HG03060 (cell line): ENCODE measurements at regions not wholly inside any gene's neighbourhood (a gene's known extent, or its start where the extent isn't known, plus 50 kb on each side); places are given as distances from the start of the nearest gene placed in this dataset.
"Not testable (repeated sequence)": the region's sequence is repeated elsewhere in the genome, so short reads cannot be mapped to it uniquely, and the experiment has no call there.

Experiments used
- ATAC-seq: cut with Tn5 transposase; IDR thresholded peaks from one replicate; pipeline ENCODE4 v1.9.1; 2021; ENCODE audit warnings: low read depth, moderate number of reproducible peaks; ENCODE audit not compliant: unreplicated experiment

DNA sequence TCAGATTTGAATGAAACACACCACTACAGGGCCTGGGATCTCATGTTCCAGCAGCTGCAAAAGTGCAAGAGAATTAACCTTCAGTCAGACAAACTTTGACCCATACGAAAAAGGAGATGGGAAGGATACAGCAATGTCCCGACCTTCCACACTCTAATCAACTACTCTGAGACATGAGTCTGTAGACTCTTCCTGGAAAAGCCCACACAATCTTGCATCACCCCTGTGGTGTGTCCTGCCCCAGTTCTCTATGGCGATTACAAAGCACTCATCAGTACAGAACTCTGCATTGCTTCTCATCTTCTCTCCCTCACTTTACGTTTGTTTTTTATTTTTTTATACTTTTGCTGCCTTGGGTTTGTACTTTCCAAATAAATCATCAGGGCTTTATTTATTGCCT, 241.0 kb upstream of the KIF2A start:
- no peak for ATAC-seq

DNA sequence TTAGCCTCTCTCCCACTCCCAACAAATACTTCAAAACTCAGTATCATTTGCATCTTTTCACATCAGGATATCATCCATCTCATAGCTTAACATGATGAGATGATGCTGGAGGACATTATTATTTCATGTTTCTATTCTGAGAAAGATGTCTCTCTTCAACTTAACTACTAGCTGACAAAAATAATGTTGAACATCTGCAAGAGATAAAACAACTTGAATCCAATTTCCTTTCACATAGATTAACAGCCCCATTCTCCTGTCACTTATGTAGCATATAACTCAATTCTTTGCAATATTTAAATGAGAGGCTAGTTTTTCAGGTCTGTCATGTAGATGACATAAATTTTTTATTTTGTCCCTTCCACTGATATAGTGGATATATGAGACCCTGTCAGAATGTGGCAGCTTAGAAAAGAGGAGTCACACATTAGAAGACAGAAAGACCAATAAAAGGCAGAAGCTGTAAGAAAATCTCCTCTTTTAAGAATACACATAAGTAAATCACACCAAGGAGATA, 239.2 kb upstream of the KIF2A start:
- ATAC-seq = no peak

DNA sequence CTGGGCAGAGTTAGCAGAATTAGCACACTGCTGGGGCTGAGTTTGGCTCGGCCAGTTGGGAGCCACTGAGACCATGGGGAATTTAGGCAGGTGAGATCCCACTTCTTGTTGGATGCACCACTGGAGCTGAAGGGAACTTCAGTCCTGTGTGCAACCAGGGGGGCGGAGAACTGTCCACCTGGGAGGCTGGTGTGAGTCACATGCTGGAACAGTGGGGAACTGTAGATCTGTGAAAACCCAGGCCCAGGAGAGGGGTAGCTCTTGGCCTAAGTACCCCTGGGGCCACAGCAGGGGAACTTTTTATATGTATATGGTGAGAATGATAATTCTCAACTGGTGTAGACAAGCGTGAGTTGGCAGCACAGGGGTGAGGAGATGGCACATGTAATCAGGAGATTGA, 237.5 kb upstream of the KIF2A start:
- ATAC-seq = no peak

DNA sequence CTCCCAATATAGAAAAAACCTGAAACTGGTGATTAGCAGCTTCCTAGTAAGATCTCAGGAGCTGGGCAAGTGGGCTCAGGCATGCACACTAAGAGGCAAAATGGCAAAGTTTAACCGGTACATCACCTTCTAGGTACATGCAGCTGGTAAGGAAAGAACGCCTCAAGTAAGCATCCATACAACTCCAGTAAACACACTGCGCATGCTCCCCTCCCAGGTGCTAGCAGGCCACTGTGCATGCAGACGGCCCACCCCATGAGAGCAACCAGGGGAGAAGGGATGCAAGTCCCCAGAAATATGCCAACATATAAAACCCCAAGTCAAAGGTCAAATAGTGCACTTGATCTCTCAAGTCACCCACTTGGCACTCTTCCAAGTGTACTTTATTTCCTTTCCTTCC, 228.6 kb upstream of the KIF2A start:
- no peak for ATAC-seq

DNA sequence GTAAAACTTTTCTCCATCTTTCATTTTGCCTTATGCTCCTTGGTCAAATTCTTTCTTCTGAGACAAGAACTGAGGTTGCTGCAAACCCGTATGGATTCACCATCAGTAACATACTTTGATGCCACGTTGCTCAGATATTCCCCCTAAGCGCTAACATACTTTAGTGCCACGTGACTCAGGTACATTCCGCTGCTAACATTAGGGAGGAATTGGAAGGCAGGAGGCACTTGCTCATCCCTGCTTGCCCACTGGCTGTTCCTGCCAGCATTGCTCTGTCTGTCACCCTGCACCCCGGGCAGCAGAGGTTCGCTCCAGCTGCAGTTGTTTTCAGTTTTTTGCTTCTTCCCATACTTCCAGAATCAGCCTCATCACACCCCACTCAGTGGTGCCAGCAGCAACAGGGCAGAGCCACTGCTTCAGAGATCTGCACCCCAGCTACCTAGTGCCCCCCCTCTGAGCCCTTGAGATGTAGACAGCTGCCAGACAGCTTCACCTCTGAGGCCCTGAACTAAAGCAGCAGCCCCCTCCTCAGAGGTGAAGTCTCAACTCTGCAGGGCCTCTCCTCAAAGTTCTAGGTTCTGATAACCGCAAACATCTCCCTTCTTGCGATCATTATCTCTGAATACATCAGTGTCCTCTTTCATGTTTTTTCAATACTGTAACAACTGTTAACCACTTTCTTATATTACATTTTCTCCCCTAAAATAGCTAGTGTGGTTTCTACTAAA, 228.0 kb upstream of the KIF2A start:
- no peak for ATAC-seq

DNA sequence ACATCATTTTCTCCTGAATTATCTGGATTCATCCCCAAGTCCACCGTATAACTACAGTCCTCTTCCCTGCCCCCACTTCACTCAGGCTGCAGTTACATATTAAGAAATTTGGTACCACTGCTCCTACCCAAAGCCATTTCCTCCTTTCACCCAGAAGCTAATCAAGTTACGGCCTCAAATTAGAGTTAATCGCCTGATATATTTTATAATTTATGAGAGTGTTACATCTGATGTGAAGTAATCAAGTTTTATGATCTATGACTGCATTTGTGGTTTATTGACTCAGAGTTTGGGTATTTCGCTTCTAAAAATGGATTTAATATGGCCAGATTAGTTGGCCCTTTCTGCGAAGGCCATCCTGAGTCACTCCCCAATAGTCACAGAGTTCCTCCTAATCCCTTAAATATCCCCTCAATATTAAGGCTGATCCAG, 223.6 kb upstream of the KIF2A start:
- ATAC-seq = no peak

DNA sequence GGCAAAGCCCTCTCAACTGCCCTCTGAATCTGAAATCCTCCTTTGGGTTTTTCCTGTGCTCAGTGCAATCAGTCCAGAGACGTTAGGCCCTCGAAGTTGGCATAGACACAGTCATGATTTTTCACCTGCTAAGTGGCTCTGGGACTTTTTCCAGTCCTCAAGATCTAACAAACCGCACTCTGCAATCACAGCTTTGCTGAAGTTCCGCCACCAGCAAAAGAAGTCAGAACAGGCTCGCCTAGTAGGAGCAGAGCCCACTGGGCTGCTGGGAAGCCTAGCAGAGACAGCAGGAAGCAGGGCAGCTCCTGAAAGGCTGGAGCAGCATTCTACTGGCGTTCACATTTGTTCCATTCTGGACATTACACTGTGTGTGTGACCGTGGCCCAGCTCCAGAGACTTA, 222.8 kb upstream of the KIF2A start:
- no peak for ATAC-seq

DNA sequence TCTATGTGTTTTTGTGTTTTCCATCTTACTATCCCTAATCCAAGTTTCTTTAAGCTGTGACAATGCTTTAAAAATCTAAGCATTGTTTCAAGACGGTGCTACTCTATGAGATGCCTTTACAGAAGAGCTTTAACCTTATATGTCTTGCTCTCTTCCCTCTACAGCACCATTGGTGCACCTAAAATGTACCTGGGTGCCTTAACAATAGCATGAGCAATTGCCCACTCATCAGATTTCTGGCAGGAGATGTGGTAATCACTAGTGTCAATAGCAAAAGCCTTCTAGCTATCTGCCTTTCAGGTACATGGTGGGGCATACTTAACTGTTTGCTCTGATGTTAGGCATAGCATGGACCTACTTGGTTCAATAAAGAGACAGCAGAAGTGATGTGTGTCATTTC, 222.3 kb upstream of the KIF2A start:
- ATAC-seq = no peak

DNA sequence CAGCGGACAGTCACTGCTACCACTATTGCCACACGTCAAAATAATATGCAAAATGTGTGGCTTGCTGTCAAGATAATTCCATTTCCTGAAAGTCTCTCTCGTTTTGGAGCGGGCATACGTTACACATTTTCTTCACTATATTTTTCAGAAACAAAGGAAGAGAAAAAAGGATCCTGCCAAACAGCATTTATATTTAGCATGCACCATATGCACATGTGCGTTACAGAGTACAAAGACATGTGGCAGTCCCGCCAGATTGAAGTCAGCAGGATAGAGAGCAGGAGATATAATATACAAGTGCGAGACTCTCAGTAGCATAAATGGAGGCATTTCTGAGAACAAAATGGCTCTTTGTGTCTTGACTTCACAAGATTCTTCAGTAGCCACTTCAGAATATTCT, 221.6 kb upstream of the KIF2A start:
- ATAC-seq = no peak

DNA sequence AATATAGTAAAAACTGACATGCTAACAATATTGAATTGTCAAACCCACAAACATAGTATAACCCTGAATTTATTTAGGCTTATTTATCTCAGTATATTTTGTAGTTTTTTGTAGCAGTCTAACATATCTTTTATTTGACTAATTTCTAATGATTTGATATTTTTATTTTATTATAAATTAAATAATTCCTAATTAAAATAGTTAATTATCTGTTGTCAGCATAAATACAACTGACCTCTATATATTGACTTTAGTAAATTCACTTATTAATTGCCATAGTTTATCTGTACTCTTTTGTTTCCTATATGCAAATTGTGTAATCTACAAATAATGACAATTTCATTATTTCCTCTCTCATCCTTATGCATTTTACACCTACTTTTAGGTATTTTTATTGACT, 215.1 kb upstream of the KIF2A start:
- no peak for ATAC-seq

DNA sequence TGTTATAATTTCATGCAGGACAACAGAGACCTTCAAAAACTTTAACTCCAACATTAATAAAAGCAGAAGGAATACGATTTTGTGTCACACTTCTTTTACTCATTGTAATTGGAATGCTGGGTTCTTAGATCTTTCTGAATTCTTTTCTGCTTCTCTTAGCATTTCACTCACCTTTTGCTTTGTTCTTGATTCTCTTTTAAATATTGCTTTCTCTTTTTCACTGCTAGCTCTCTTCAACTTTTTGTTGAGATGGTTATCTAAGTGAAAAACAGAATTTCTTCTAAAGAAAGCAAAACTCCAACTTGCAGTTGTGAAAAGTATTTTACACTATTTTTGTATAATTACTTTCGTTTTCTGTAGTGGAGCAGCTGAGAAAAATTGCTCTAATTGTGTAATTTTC, 212.6 kb upstream of the KIF2A start:
- ATAC-seq = no peak

DNA sequence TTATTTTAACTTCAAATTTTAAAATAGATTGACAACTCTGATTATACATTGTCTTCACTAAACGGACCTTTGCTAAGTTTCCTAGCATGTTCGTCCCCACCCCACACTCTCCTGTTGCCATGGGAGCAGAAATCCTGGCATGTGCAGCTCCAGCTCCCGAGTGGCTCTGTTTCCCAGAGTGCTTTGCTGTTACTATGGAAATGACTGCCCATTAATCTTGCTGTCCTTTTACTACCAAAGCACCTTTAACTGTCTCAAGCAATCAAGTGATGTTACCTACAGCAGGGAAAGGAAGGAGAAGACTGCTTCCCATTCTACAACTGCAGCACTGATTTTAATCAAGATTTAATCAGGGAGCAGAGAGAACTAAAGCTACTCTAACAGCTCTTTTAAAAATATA, 212.0 kb upstream of the KIF2A start:
- ATAC-seq = no peak

DNA sequence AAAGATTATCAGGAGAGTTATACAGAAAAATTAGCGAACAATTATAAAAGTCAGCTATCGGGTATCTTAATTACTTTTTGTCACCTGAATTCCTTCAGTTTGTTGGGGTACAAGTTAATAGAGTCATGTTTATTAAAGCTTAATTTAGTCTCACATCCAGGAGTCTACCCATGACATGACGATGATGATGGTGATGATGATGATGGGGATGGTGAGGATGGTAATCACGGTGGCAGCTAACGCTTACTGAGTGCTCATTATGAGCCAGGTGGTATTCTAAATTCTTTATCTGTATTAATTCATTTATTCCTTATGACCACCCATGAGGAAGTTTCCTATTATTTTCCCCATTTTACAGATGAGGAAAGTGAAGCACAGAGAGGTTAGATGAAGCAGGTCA, 208.6 kb upstream of the KIF2A start:
- no peak for ATAC-seq

DNA sequence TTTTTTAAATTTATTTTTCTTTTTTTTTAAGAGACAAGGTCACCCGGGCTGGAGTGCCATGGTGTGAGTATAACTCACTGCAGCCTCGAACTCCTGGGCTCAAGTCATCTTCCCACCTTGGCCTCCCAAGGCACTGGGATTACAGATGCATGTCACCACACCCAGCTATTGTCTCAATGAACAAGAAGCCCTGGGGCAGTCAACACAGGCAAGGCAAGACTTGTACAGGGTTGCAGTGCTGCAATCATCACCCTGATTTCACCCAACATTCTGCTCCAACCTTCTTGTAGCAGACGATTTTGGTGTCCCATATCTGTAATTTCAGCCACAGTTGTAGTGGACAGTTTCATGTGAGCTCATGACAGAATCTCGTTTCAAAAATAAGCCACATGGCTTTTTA, 205.8 kb upstream of the KIF2A start:
- no peak for ATAC-seq

DNA sequence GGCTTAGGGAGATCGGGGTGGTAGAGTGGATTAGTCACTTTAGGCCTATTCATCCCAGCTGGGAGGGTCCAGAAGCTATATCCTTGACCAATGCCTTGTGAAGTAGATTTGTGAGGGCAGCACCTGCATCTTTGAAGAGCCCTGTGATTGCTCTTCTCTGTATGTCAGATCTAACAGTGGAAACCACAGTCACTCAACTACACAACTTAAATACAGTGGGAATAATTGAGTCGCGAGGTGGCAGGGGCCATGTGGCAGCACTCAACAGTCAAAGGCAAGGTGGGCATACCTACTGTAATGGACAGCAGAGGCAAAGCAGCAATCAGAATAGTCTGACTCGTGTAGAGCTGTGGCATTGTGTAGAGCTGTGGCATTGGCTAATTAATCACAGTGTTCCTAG, 202.1 kb upstream of the KIF2A start:
- not testable (repeated sequence) for ATAC-seq

DNA sequence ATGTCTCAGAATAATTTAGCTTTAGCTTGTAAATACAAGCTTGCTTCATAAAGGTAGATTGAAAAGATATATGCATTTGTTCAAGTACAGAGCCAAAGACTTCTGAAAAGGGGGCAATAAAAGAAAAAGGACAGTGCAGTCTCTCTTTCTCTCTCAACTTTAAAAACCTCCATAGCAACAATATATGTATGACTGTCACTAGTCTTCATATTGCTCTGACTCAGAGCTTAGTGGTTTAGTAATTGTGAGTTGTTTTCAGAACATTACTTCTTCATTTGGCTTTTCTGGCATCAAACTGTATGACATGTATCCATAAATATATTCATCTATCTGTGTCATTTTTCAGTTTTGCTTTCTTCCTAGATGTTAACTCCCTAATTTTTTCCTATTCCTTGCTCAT, 194.6 kb upstream of the KIF2A start:
- ATAC-seq = no peak

DNA sequence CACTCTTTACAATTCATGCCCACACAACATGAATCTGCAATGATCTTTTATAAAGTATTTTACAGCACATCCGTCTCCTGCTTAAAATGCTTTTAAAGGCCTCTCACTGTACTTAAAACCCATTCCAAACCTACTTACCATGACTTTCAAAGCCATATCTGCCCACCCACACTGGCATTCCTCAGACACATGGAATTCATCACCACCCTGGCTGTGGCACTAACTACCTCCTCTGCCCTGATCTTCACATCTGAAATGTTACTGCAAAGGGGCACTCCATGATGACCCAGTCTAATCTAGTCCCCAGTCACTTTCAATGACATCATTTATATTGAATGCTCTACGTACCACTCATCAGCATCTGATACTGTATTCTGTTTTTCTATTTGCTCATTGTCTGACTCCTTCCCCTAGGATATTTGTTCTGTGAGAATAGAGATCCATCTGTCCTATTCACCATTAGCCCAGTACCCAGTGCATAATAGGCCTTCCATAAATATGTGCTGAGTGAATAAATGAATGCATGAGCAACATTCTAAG, 193.2 kb upstream of the KIF2A start:
- no peak for ATAC-seq

DNA sequence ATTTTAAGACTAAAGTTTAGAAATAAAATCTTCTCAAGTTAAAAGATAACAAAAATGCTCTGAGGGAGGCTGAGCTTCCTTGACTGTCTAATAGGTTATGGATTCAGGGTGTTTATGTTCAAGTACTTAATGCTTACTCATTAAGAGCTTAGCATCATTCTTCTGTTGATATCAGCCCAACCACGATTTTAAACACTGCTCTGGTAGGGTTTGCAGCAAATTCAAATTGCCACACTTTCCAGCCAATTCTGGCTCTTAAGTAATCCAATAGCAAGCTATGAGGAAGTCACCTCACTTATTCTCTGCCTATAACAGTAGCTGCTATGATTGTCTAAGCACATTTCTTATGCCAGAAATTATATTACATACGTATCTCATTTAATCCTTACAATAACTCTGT, 191.0 kb upstream of the KIF2A start:
- ATAC-seq = no peak

DNA sequence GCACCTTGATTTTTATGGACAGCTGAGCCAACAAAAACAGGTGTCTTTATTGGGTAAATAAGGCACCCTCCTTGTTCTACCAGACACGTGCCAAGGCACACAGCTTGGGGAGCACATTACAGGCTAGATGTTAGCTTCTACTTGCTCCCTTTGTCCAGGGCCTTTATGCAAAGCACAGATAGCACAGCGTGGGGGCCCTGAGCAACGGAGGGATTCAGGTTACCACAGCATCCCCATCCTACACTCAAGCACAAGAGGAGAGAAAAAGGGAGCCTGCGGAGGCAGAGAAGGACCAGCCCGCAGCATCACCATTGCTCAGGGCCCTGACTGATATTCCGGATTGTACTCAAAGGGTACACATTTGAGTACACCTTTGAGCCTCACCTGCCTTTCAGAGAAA, 181.7 kb upstream of the KIF2A start:
- no peak for ATAC-seq

DNA sequence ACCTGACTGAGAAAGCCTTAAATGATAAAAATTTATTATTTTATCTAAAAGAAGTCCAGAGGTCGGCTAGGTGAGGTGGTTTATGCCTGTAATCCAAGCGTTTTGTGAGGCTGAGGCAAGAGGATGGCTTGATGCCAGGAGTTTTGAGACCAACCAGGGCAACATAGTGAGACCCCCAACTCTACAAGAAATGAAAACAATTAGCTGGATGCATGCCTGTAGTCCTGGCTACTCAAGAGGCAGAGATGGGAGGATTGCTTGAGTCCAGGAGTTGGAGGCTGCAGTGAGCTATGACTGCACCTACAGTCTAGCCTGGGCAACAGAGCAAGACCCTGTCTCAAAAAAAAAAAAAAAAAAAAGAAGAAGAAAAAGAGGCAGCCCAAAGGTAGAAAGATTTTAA, 179.9 kb upstream of the KIF2A start:
- no peak for ATAC-seq

DNA sequence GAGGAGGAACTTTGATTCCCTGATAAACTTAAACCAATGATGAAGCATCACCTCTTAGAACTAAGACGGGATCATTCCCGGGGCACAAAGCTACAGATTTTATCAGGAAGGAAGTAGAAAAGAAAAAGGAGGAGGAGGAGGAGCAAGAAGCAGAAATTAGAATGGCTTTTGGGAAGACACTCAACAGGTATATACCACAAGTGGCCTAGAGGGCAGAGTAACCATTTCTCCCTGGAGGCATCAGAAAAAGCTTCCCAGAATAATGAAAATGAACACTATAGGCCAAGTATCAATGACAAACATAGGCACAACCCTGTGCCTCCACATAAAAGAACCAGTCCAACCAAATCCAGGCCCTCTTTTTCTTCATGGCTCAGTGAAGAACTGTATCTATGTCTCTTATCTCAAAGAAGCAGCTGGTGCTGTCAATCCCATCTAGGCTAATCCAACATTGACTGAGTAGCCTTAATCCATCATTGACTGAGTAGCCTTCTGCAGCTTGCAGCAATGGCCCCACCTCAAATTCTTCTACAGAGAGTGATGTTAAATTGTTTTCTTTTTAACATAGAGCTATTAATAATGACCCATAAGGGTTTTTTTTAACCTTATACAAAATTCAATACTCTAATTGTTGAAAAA, 178.8 kb upstream of the KIF2A start:
- no peak for ATAC-seq

DNA sequence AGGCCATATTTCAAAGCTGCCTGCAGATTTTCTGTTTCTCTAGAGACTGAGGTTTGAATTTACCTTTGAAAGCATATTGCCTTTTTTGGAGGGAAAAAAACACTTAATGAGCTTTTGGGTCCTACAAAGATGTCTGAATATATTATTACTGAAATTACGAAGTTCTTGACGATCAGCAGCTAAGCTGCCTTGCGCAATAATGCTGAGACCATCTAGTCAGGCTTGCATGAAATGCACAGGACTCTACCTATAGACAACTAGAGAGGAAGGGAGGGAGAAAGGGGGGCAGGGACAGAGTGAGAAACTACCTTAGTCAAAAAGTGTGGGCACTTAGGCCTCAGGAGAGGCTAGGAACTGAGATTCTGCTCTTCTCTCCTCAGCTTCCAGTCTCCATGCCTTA, 175.9 kb upstream of the KIF2A start:
- no peak for ATAC-seq
